ENCODE measurements at regions not wholly inside any gene's neighbourhood (a gene's known extent, or its start where the extent isn't known, plus 50 kb on each side); places are given as distances from the start of the nearest gene placed in this dataset.

DNA sequence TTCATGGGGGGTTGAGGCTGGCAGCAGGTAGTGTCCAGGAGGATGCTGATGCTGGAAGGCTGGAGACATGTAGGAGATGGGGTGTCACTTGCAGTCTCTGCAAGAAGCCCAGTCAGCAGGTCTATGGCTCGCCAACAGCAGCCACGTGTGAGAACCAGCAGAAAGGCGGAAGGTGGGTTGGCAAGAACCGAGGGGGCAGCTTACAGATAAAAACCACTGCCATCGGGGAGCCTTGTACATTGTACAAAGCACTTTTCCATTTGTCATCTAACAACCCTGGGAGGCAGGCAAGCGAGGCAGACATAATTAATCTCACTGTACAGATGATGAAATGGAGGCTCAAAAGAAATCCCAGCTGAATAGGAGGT lies 167.2 kb downstream of the KCNA5 start:
- TF ChIP-seq POLR2AphosphoS5 (IDR thresholded peaks at IDR 0.05; ENCODE audit: low read length): no peak
- no peak for TF ChIP-seq FOXK2 (IDR thresholded peaks at IDR 0.05)
- no peak for TF ChIP-seq MEF2A (IDR thresholded peaks at IDR 0.05; ENCODE audit: insufficient read depth, low read depth, low read length)
- no peak for TF ChIP-seq POLR2A (IDR thresholded peaks at IDR 0.05; ENCODE audit: low read depth, low read length)
- TF ChIP-seq, protein P1, sequence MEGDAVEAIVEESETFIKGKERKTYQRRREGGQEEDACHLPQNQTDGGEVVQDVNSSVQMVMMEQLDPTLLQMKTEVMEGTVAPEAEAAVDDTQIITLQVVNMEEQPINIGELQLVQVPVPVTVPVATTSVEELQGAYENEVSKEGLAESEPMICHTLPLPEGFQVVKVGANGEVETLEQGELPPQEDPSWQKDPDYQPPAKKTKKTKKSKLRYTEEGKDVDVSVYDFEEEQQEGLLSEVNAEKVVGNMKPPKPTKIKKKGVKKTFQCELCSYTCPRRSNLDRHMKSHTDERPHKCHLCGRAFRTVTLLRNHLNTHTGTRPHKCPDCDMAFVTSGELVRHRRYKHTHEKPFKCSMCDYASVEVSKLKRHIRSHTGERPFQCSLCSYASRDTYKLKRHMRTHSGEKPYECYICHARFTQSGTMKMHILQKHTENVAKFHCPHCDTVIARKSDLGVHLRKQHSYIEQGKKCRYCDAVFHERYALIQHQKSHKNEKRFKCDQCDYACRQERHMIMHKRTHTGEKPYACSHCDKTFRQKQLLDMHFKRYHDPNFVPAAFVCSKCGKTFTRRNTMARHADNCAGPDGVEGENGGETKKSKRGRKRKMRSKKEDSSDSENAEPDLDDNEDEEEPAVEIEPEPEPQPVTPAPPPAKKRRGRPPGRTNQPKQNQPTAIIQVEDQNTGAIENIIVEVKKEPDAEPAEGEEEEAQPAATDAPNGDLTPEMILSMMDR (IDR thresholded peaks at IDR 0.05 in 2 of 3, conservative IDR thresholded peaks at IDR 0.05 in 1 of 3; ENCODE audit: control insufficient read depth in 2 of 3, extremely low read depth in 1 of 3, insufficient read depth in 1 of 3, low read depth in 3 of 3, low read length in 3 of 3): no peak

Measured in GM12878 (cell line).